H1 (cell line): ENCODE measurements at regions not wholly inside any gene's neighbourhood (a gene's known extent, or its start where the extent isn't known, plus 50 kb on each side); places are given as distances from the start of the nearest gene placed in this dataset.

Experiments used
- CTCF ChIA-PET: fragments of 300-600 bp; sonication (Branson Sonifier 250); formaldehyde crosslinking; loops from one replicate; lab custom pipeline; 2021; ENCODE audit not compliant: partially characterized antibody; lab: Charles Lee
- POLR2A ChIA-PET: fragments of 300-600 bp; sonication (Branson Sonifier 250); formaldehyde crosslinking; loops from one replicate; lab custom pipeline; 2021; ENCODE audit warnings: inconsistent platforms; ENCODE audit not compliant: partially characterized antibody; lab: Charles Lee
- DNase-seq, 2 experiments: peaks; one replicate each; pipeline versions ENCODE4 v3.0.0 to v3.0.0-alpha.2; 2010 to 2022; ENCODE audit warnings: low spot score in 2 of 2, low read depth in 1 of 2, mixed read lengths in 1 of 2
- FAIRE-seq: peaks from 2 replicates; lab custom pipeline; 2011; peaks lifted over from hg19 to GRCh38; lab: Jason Lieb, UNC
- H2AFZ ChIP-seq: 2 replicates; pipeline ENCODE4 v1.8.1; 2012; ENCODE audit warnings: low read length, inconsistent platforms
- H2AK5ac ChIP-seq: 2 replicates; pipeline ENCODE4 v1.6.1; 2013; ENCODE audit warnings: low read depth, low read length
- H2BK120ac ChIP-seq: replicated peaks from 2 replicates; pipeline ENCODE3; 2013; ENCODE audit warnings: low read depth, low read length, inconsistent platforms
- H2BK12ac ChIP-seq: 2 replicates; pipeline ENCODE4 v1.6.1; 2013; ENCODE audit warnings: low read depth, low read length
- H2BK15ac ChIP-seq: 2 replicates; pipeline ENCODE4 v1.6.1; 2013; ENCODE audit warnings: low read length
- H2BK20ac ChIP-seq: 2 replicates; pipeline ENCODE4 v1.6.1; 2013; ENCODE audit warnings: low read length
- H2BK5ac ChIP-seq: 2 replicates; pipeline ENCODE4 v1.6.1; 2013; ENCODE audit warnings: low read depth, low read length
- H3K14ac ChIP-seq: 2 replicates; pipeline ENCODE4 v1.6.1; 2013; ENCODE audit warnings: inconsistent platforms; ENCODE audit not compliant: insufficient read length
- H3K18ac ChIP-seq: 2 replicates; pipeline ENCODE4 v1.6.1; 2013; ENCODE audit warnings: low read length; ENCODE audit errors: extremely low read depth
- H3K23ac ChIP-seq: 2 replicates; pipeline ENCODE4 v1.6.1; 2013; ENCODE audit warnings: inconsistent platforms; ENCODE audit not compliant: insufficient read length
- H3K23me2 ChIP-seq: 2 replicates; pipeline ENCODE4 v1.6.1; 2013; ENCODE audit warnings: low read depth, low read length
- H3K27ac ChIP-seq: 2 replicates; pipeline ENCODE4 v1.6.1; 2011; ENCODE audit warnings: low read depth, low read length, inconsistent platforms
- H3K27me3 ChIP-seq, 4 experiments: replicated peaks in 1 of 4; 1 replicate in 1 of 4; 2 replicates in 3 of 4; pipeline versions ENCODE4 v1.6.1 to v1.8.1; 2011 to 2013; ENCODE audit warnings: low read length in 3 of 4, mild to moderate bottlenecking in 3 of 4, inconsistent platforms in 2 of 4, mixed read lengths in 2 of 4, moderate library complexity in 1 of 4; ENCODE audit not compliant: control insufficient read depth in 3 of 4, insufficient read depth in 3 of 4; ENCODE audit errors: extremely low read depth in 1 of 4
- H3K36me3 ChIP-seq, 4 experiments: 2 replicates each; pipeline versions ENCODE4 v1.6.1 to v1.8.1; 2011 to 2013; ENCODE audit warnings: mild to moderate bottlenecking in 4 of 4, low read length in 3 of 4, moderate library complexity in 2 of 4, control low read depth in 1 of 4, inconsistent platforms in 1 of 4; ENCODE audit not compliant: insufficient read depth in 4 of 4, control insufficient read depth in 2 of 4
- H3K4ac ChIP-seq: replicated peaks from 2 replicates; pipeline ENCODE3; 2013; ENCODE audit warnings: low read length, low read depth, mixed read lengths, inconsistent platforms; ENCODE audit not compliant: insufficient read length
- H3K4me1 ChIP-seq, 4 experiments: replicated peaks in 1 of 4; 1 replicate in 1 of 4; 2 replicates in 3 of 4; pipeline versions ENCODE4 v1.6.1 to v1.8.1; 2011 to 2013; ENCODE audit warnings: low read length in 3 of 4, inconsistent platforms in 2 of 4, mixed read lengths in 1 of 4; ENCODE audit not compliant: insufficient read depth in 4 of 4, control insufficient read depth in 3 of 4
- H3K4me2 ChIP-seq, 2 experiments: 2 replicates each; pipeline versions ENCODE4 v1.6.1 to v1.8.1; 2011 to 2013; ENCODE audit warnings: low read depth in 2 of 2, low read length in 2 of 2, control low read depth in 1 of 2, inconsistent platforms in 1 of 2, mild to moderate bottlenecking in 1 of 2; ENCODE audit not compliant: insufficient read depth in 1 of 2
- H3K4me3 ChIP-seq, 4 experiments: fragments of 200-600, 300-600 bp in 1 of 4; sonication (generic), shearing (Covaris generic), sonication (Bioruptor Twin) in 1 of 4; 2 replicates each; pipeline versions ENCODE4 v1.5.1 to v1.8.1; 2011 to 2016; ENCODE audit warnings: low read length in 4 of 4, low read depth in 3 of 4, control low read depth in 2 of 4, inconsistent platforms in 2 of 4, mild to moderate bottlenecking in 2 of 4, mixed read lengths in 1 of 4, moderate library complexity in 1 of 4; ENCODE audit not compliant: insufficient read depth in 2 of 4; ENCODE audit errors: extremely low read depth in 1 of 4
- H3K56ac ChIP-seq: replicated peaks from 2 replicates; pipeline ENCODE3; 2013; ENCODE audit warnings: low read depth, mild to moderate bottlenecking, mixed read lengths, low read length, inconsistent platforms; ENCODE audit not compliant: insufficient read length
- H3K79me1 ChIP-seq: 2 replicates; pipeline ENCODE4 v1.6.1; 2013; ENCODE audit warnings: low read depth, low read length, control low read depth
- H3K79me2 ChIP-seq, 2 experiments: 2 replicates each; pipeline versions ENCODE4 v1.6.1 to v1.8.1; 2012 to 2013; ENCODE audit warnings: low read length in 2 of 2, mild to moderate bottlenecking in 2 of 2, inconsistent platforms in 1 of 2; ENCODE audit not compliant: insufficient read depth in 2 of 2, control insufficient read depth in 1 of 2
- H3K9ac ChIP-seq, 4 experiments: replicated peaks in 1 of 4; 1 replicate in 1 of 4; 2 replicates in 3 of 4; pipeline versions ENCODE4 v1.6.1 to v1.8.1; 2011 to 2013; ENCODE audit warnings: low read depth in 3 of 4, low read length in 3 of 4, control low read depth in 2 of 4, mild to moderate bottlenecking in 2 of 4, moderate library complexity in 2 of 4, inconsistent platforms in 1 of 4; ENCODE audit errors: extremely low read depth in 1 of 4
- H3K9me3 ChIP-seq, 2 experiments: 2 replicates each; pipeline versions ENCODE4 v1.6.1 to v1.8.1; 2012 to 2013; ENCODE audit warnings: mild to moderate bottlenecking in 2 of 2, moderate library complexity in 2 of 2, control low read depth in 1 of 2, inconsistent platforms in 1 of 2, low read depth in 1 of 2, low read length in 1 of 2, mixed read lengths in 1 of 2; ENCODE audit not compliant: insufficient read depth in 2 of 2
- H4K20me1 ChIP-seq, 2 experiments: replicated peaks in 1 of 2; 2 replicates each; pipeline versions ENCODE3 to v1.8.1; 2011 to 2013; ENCODE audit warnings: inconsistent platforms in 2 of 2, low read length in 2 of 2, mild to moderate bottlenecking in 1 of 2; ENCODE audit not compliant: insufficient read depth in 2 of 2, control insufficient read depth in 1 of 2
- H4K5ac ChIP-seq: 2 replicates; pipeline ENCODE4 v1.6.1; 2013; ENCODE audit warnings: low read length, low read depth, mixed read lengths, inconsistent platforms; ENCODE audit not compliant: insufficient read length
- H4K8ac ChIP-seq: 2 replicates; pipeline ENCODE4 v1.8.0; 2013; ENCODE audit warnings: mild to moderate bottlenecking, moderate library complexity, low read length, inconsistent platforms; ENCODE audit not compliant: insufficient read depth; ENCODE audit errors: extremely low read depth
- H4K91ac ChIP-seq: replicated peaks from 2 replicates; pipeline ENCODE3; 2013; ENCODE audit warnings: low read length, mixed read lengths, inconsistent platforms; ENCODE audit not compliant: insufficient read length
- CTBP2 ChIP-seq: IDR thresholded peaks from 2 replicates; pipeline ENCODE4 v1.7.0; 2011; ENCODE audit warnings: borderline replicate concordance, mild to moderate bottlenecking, moderate library complexity, mixed read lengths, low read length; ENCODE audit not compliant: insufficient read depth, insufficient read length
- EZH2 ChIP-seq: fragments of 200-600 bp; sonication (generic); IDR thresholded peaks from 2 replicates; pipeline ENCODE4 v1.7.1; 2012; ENCODE audit warnings: low read depth, mild to moderate bottlenecking, moderate library complexity, low read length, inconsistent platforms; ENCODE audit not compliant: severe bottlenecking
- GTF2F1 ChIP-seq: IDR thresholded peaks from 2 replicates; pipeline ENCODE4 v1.6.1; 2012; ENCODE audit warnings: low read depth, low read length, improper control_type of control experiment, borderline replicate concordance
- RXRA ChIP-seq: IDR thresholded peaks from 2 replicates; pipeline ENCODE4 v1.6.1; 2011; ENCODE audit warnings: low read depth, mild to moderate bottlenecking, low read length, moderate library complexity; ENCODE audit not compliant: insufficient read depth
- SP1 ChIP-seq: IDR thresholded peaks from 2 replicates; pipeline ENCODE4 v1.6.1; 2011; ENCODE audit warnings: low read depth, low read length
- SP2 ChIP-seq: IDR thresholded peaks from 2 replicates; pipeline ENCODE4 v1.6.1; 2012; ENCODE audit warnings: mild to moderate bottlenecking, low read length, inconsistent platforms
- TCF12 ChIP-seq: IDR thresholded peaks from 2 replicates; pipeline ENCODE4 v1.6.1; 2011; ENCODE audit warnings: low read depth, mild to moderate bottlenecking, low read length
- WGBS, 2 experiments: shearing (Covaris generic) in 1 of 2; methylation state at CpG; one replicate each; pipeline versions ENCODE4 v1.1.6 to v1.1.7; 2013 to 2015; ENCODE audit warnings: low lambda C conversion rate in 2 of 2, mixed read lengths in 2 of 2, inconsistent platforms in 1 of 2, low coverage in 1 of 2, missing lambda C conversion rate in 1 of 2; ENCODE audit not compliant: insufficient replicate concordance in 2 of 2, insufficient coverage in 1 of 2, insufficient read length in 1 of 2; ENCODE audit errors: extremely low coverage in 1 of 2, missing lambda C conversion rate in 1 of 2; 5-methylcytosine and 5-hydroxymethylcytosine counted together
- TF ChIP-seq, protein P1 (sequence below): IDR thresholded peaks from 2 replicates; pipeline ENCODE4 v1.6.1; 2011; ENCODE audit warnings: low read length, improper control_type of control experiment

DNA sequence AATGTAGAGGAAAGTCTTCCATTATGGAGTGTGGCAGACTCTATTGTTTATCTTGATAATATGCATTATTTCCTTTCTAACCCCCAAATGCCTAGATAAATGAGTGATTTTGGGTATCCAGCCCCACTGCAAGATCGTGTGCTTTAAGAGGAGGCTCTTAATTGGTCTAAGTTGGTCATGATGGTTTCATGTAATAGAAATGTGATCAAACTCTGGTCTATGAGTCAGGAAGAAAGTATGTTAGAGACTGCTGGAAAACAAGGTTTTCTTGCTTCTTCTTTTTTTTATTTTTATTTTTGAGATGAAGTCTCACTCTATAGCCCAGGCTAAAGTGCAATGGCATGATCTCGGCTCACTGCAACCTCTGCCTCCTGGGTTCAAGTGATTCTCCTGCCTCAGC lies 344.5 kb upstream of the TNP1 start:
- Histone ChIP-seq H3K56ac (no peak overlapping the region), H3K79me2 (no peaks in the 10 kb centered on the region), H3K36me3 (no peaks in the 10 kb centered on the region), H2BK15ac (no peak overlapping the region), H4K20me1 (no peaks in the 10 kb centered on the region), H3K23ac (no peak overlapping the region), H3K4ac (no peak overlapping the region), H3K9me3 (no peaks in the 10 kb centered on the region; a peak in 1 of 4 replicates), H3K27me3 (no peaks in the 10 kb centered on the region; a peak in 1 of 7 replicates), H4K91ac (no peak overlapping the region), H3K4me2 (no peak overlapping the region), H3K23me2 (no peaks in the 10 kb centered on the region), H2AK5ac (no peak overlapping the region), H3K18ac (no peak overlapping the region), H2BK20ac (no peak overlapping the region), H3K79me1 (no peaks in the 10 kb centered on the region), H4K5ac (no peak overlapping the region), H2BK5ac (no peak overlapping the region), H2BK120ac (no peak overlapping the region), H4K8ac (no peak overlapping the region), H3K4me1 (peaks cover 0 to 9% (median 6%) of the 10 kb centered on the region in 4 experiments; a peak in 4 of 7 replicates), H2BK12ac (no peak overlapping the region), H3K27ac (no peak overlapping the region), H2AFZ (no peak overlapping the region), H3K4me3 (no peak overlapping the region), H3K9ac (no peak overlapping the region), H3K14ac (no peak overlapping the region)
- POLR2A ChIA-PET = no interaction called here
- 86% methylated on average over 2 of the region's 2 CpGs; no CpG with 5 or more reads in 1 of the 2 experiments for WGBS, 2 experiments
- FAIRE-seq (no peak), DNase-seq (no peak)
- TF ChIP-seq CTBP2 (no peak), TCF12 (no peak), SP2 (no peak), EZH2 (no peak), GTF2F1 (no peak), RXRA (no peak), SP1 (no peak)
- TF ChIP-seq, protein P1, sequence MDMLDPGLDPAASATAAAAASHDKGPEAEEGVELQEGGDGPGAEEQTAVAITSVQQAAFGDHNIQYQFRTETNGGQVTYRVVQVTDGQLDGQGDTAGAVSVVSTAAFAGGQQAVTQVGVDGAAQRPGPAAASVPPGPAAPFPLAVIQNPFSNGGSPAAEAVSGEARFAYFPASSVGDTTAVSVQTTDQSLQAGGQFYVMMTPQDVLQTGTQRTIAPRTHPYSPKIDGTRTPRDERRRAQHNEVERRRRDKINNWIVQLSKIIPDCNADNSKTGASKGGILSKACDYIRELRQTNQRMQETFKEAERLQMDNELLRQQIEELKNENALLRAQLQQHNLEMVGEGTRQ = no peak
- CTCF ChIA-PET = no interaction called here
